Mesenchymal stem cell (in vitro differentiated cells and primary cell): ENCODE measurements at regions not wholly inside any gene's neighbourhood (a gene's known extent, or its start where the extent isn't known, plus 50 kb on each side); places are given as distances from the start of the nearest gene placed in this dataset.

Experiments used
- DNase-seq: peaks from one replicate; pipeline ENCODE4 v3.0.0-alpha.2; 2013
- H2AFZ ChIP-seq: one replicate; pipeline ENCODE4 v1.6.1; 2013; ENCODE audit warnings: low read depth, mild to moderate bottlenecking, control low read depth, inconsistent platforms, low read length, moderate library complexity
- H2AK5ac ChIP-seq: 2 replicates; pipeline ENCODE4 v1.6.1; 2013; ENCODE audit warnings: low read length, moderate library complexity, mild to moderate bottlenecking, inconsistent platforms; ENCODE audit not compliant: severe bottlenecking
- H2BK120ac ChIP-seq: one replicate; pipeline ENCODE4 v1.6.1; 2013; ENCODE audit warnings: low read depth, mild to moderate bottlenecking, inconsistent platforms, low read length, moderate library complexity
- H2BK12ac ChIP-seq, 2 experiments: one replicate each; pipeline ENCODE4 v1.6.1; 2013; ENCODE audit warnings: inconsistent platforms in 2 of 2, low read length in 2 of 2, mild to moderate bottlenecking in 2 of 2, moderate library complexity in 2 of 2, control low read depth in 1 of 2
- H2BK15ac ChIP-seq: one replicate; pipeline ENCODE4 v1.6.1; 2013; ENCODE audit warnings: mild to moderate bottlenecking, low read depth, inconsistent platforms; ENCODE audit not compliant: poor library complexity, severe bottlenecking
- H2BK5ac ChIP-seq: 2 replicates; pipeline ENCODE4 v1.6.1; 2013; ENCODE audit warnings: low read depth, mild to moderate bottlenecking, low read length, control low read depth, inconsistent platforms; ENCODE audit not compliant: poor library complexity, severe bottlenecking
- H3K14ac ChIP-seq, 2 experiments: one replicate each; pipeline ENCODE4 v1.6.1; 2013; ENCODE audit warnings: inconsistent platforms in 2 of 2, low read length in 2 of 2, control low read depth in 1 of 2, mild to moderate bottlenecking in 1 of 2, moderate library complexity in 1 of 2
- H3K18ac ChIP-seq, 2 experiments: one replicate each; pipeline ENCODE4 v1.6.1; 2013; ENCODE audit warnings: inconsistent platforms in 2 of 2, low read length in 2 of 2, control low read depth in 1 of 2, low read depth in 1 of 2, mild to moderate bottlenecking in 1 of 2
- H3K23ac ChIP-seq, 2 experiments: one replicate each; pipeline ENCODE4 v1.6.1; 2013; ENCODE audit warnings: inconsistent platforms in 2 of 2, low read length in 2 of 2, mild to moderate bottlenecking in 2 of 2, moderate library complexity in 2 of 2, control low read depth in 1 of 2
- H3K27ac ChIP-seq: 2 replicates; pipeline ENCODE4 v1.5.1; 2013; ENCODE audit warnings: mild to moderate bottlenecking, moderate library complexity, low read length, control low read depth, inconsistent platforms; ENCODE audit not compliant: poor library complexity, severe bottlenecking
- H3K27me3 ChIP-seq, 2 experiments: 2 replicates each; pipeline versions ENCODE4 v1.6.1 to v1.7.0; 2013; ENCODE audit warnings: low read length in 2 of 2, mild to moderate bottlenecking in 2 of 2, moderate library complexity in 2 of 2, control low read depth in 1 of 2, inconsistent platforms in 1 of 2; ENCODE audit not compliant: control insufficient read depth in 1 of 2, insufficient read depth in 1 of 2
- H3K36me3 ChIP-seq, 2 experiments: 2 replicates each; pipeline versions ENCODE4 v1.6.1 to v1.7.0; 2013; ENCODE audit warnings: low read length in 2 of 2, control low read depth in 1 of 2, inconsistent platforms in 1 of 2, low read depth in 1 of 2, mild to moderate bottlenecking in 1 of 2; ENCODE audit not compliant: insufficient read depth in 2 of 2, control insufficient read depth in 1 of 2
- H3K4ac ChIP-seq, 2 experiments: one replicate each; pipeline ENCODE4 v1.6.1; 2013; ENCODE audit warnings: inconsistent platforms in 2 of 2, low read length in 2 of 2, mild to moderate bottlenecking in 2 of 2, moderate library complexity in 2 of 2, control low read depth in 1 of 2, low read depth in 1 of 2
- H3K4me1 ChIP-seq: 2 replicates; pipeline ENCODE4 v1.6.1; 2013; ENCODE audit warnings: low read depth, low read length, control low read depth; ENCODE audit not compliant: control insufficient read depth, insufficient read depth
- H3K4me2 ChIP-seq: 2 replicates; pipeline ENCODE4 v1.6.1; 2013; ENCODE audit warnings: low read length, mild to moderate bottlenecking, inconsistent platforms; ENCODE audit not compliant: poor library complexity, severe bottlenecking
- H3K4me3 ChIP-seq, 2 experiments: 2 replicates each; pipeline versions ENCODE4 v1.5.1 to v1.7.0; 2013; ENCODE audit warnings: low read length in 2 of 2, mild to moderate bottlenecking in 2 of 2, control low read depth in 1 of 2, low read depth in 1 of 2; ENCODE audit not compliant: insufficient read depth in 1 of 2
- H3K79me1 ChIP-seq: replicated peaks from 2 replicates; pipeline ENCODE4 v1.6.1; 2013; ENCODE audit warnings: mild to moderate bottlenecking, control low read depth, low read length, inconsistent platforms; ENCODE audit not compliant: poor library complexity, severe bottlenecking
- H3K9ac ChIP-seq: 2 replicates; pipeline ENCODE4 v1.7.0; 2013; ENCODE audit warnings: mild to moderate bottlenecking, low read length, moderate library complexity
- H3K9me3 ChIP-seq: 2 replicates; pipeline ENCODE4 v1.7.0; 2013; ENCODE audit warnings: mild to moderate bottlenecking, low read length; ENCODE audit not compliant: control insufficient read depth
- H4K8ac ChIP-seq: one replicate; pipeline ENCODE4 v1.6.1; 2013; ENCODE audit warnings: inconsistent platforms, mild to moderate bottlenecking, low read length, moderate library complexity
- H4K91ac ChIP-seq: one replicate; pipeline ENCODE4 v1.6.1; 2013; ENCODE audit warnings: mild to moderate bottlenecking, low read length, inconsistent platforms
- WGBS: methylation state at CpG from one replicate; pipeline ENCODE4 v1.1.7; 2013; ENCODE audit warnings: mixed read lengths; 5-methylcytosine and 5-hydroxymethylcytosine counted together

- no peak overlapping the region for H4K91ac ChIP-seq
- H4K8ac ChIP-seq, result no peak overlapping the region
- H3K27me3 ChIP-seq, result no peaks in the 10 kb centered on the region
- no peaks in the 10 kb centered on the region for H3K36me3 ChIP-seq
- H3K23ac ChIP-seq, result no peak overlapping the region
- H2BK120ac ChIP-seq, result no peak overlapping the region
- peak overlapping the region; percentile 57 for H2AFZ ChIP-seq
- peak overlapping the region; percentile 88 for H3K27ac ChIP-seq
- no peak overlapping the region for H2BK15ac ChIP-seq
- H3K18ac ChIP-seq, result peak overlapping the region; percentile 27 to 84
- H3K9ac ChIP-seq, result peak overlapping the region; percentile 84
- no peak overlapping the region for H2AK5ac ChIP-seq
- H2BK12ac ChIP-seq, result peak overlapping the region in 1 of 2 experiments; percentile 64
- no peak overlapping the region for H3K14ac ChIP-seq
- peak overlapping the region in 1 of 2 experiments; percentile 30 for H3K4ac ChIP-seq
- no peak overlapping the region for H2BK5ac ChIP-seq
- peak overlapping the region in 1 of 2 experiments; percentile 73 for H3K4me3 ChIP-seq
- peak; percentile 76 for DNase-seq
- peaks cover 4% of the 10 kb centered on the region for H3K4me1 ChIP-seq
- 20% methylated on average over 20 of the region's 21 CpGs for WGBS
- peaks cover 8% of the 10 kb centered on the region for H3K9me3 ChIP-seq
- peak overlapping the region; percentile 79 for H3K4me2 ChIP-seq
- no peaks in the 10 kb centered on the region for H3K79me1 ChIP-seq
Measured at GRCh38 chr2:133674433-133675331, 106.4 kb upstream of the NCKAP5 start.

GRCh38 chr2:133676392-133677130 is 108.3 kb upstream of the NCKAP5 start:
- Histone ChIP-seq H2BK120ac (no peak overlapping the region), H2BK5ac (no peak overlapping the region), H2AK5ac (no peak overlapping the region), H3K27ac (no peak overlapping the region), H3K79me1 (no peaks in the 10 kb centered on the region), H3K18ac (peak overlapping the region in 1 of 2 experiments; percentile 29), H2BK15ac (no peak overlapping the region), H3K4me1 (peaks cover 4% of the 10 kb centered on the region), H2AFZ (no peak overlapping the region), H3K23ac (no peak overlapping the region), H3K27me3 (no peaks in the 10 kb centered on the region), H2BK12ac (no peak overlapping the region), H3K9me3 (no peaks in the 10 kb centered on the region), H3K14ac (no peak overlapping the region), H3K36me3 (no peaks in the 10 kb centered on the region), H3K4me3 (peak overlapping the region in 1 of 2 experiments; percentile 21), H4K8ac (no peak overlapping the region), H3K4me2 (no peak overlapping the region), H4K91ac (no peak overlapping the region), H3K4ac (no peak overlapping the region), H3K9ac (peak overlapping the region; percentile 84)
- 100% methylated on average over 1 of the region's 1 CpG for WGBS
- peak; percentile 34 for DNase-seq

- Histone ChIP-seq H3K4ac (no peak overlapping the region), H3K23ac (no peak overlapping the region), H2BK12ac (no peak overlapping the region), H3K14ac (no peak overlapping the region), H2AK5ac (no peak overlapping the region), H3K9me3 (no peaks in the 10 kb centered on the region), H2BK15ac (no peak overlapping the region), H3K27me3 (no peaks in the 10 kb centered on the region), H3K4me2 (no peak overlapping the region), H2BK120ac (no peak overlapping the region), H2BK5ac (no peak overlapping the region), H3K27ac (no peak overlapping the region), H4K8ac (no peak overlapping the region), H3K4me3 (no peak overlapping the region), H3K18ac (no peak overlapping the region), H3K4me1 (no peaks in the 10 kb centered on the region), H3K36me3 (no peaks in the 10 kb centered on the region), H4K91ac (no peak overlapping the region), H3K79me1 (no peaks in the 10 kb centered on the region), H2AFZ (no peak overlapping the region), H3K9ac (no peak overlapping the region)
- WGBS, result 88% methylated on average over 1 of the region's 2 CpGs
- no peak for DNase-seq
Measured at GRCh38 chr2:133680343-133681049, 112.2 kb upstream of the NCKAP5 start.
